NCI-H2081 (cell line): ENCODE measurements at regions not wholly inside any gene's neighbourhood (a gene's known extent, or its start where the extent isn't known, plus 50 kb on each side); places are given as distances from the start of the nearest gene placed in this dataset.

Experiments used
- DNase-seq, 2 experiments: peaks; one replicate each; lab custom pipeline; 2025; lab: John Stamatoyannopoulos, UW

DNA sequence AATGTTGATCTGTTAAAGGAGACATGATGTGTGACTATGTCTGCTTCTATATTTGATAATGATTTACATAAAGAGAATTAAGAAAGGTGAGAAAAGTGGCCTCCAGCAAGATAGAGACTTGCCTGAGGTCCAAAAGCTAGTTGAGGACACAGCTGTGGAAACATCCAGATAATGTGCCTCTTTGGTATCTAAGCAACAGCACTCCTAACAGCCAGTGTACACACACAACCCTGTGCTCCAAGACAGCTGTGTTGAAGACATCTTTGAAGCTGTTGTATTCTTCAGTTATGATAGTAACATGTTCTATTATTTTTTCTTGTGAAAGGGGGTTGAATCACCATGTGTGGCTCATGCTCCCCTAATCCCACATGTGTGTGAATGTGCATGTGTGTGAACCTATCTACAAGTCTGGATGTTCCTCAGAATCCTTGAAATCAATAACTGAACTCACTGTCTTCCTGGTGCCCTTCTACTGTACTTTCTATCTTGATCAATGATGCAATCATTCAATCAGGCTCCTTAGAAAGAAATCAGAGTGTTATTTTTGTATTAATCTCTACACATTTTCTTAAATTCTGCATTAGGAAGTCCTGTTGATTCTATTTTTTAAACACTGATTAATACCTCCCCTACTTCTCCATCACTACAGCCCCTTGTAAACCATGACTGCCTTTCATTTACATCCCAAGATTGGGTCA is 116.7 kb upstream of the SSTR4 start:
- peak in 1 of 2 experiments; percentile 9 for DNase-seq

DNA sequence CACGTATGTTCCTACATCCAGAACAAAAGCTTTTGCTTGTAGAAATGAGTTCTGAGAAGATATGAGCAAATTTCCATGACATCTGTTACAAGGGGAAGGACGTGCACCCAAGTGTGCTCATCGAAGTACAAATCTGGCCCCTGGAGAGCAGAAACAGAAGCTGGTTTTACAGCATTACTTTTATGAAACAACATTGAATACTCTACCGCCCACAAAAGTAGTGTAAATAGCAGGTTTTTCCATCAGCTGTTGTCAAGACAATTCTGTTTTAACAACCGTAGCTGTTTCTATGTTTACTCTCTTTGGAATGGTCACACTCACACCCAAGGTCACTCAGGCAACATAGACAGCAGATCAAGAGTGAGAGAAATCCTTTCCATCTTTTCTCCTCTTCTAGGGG is 114.2 kb upstream of the SSTR4 start:
- no peak for DNase-seq

DNA sequence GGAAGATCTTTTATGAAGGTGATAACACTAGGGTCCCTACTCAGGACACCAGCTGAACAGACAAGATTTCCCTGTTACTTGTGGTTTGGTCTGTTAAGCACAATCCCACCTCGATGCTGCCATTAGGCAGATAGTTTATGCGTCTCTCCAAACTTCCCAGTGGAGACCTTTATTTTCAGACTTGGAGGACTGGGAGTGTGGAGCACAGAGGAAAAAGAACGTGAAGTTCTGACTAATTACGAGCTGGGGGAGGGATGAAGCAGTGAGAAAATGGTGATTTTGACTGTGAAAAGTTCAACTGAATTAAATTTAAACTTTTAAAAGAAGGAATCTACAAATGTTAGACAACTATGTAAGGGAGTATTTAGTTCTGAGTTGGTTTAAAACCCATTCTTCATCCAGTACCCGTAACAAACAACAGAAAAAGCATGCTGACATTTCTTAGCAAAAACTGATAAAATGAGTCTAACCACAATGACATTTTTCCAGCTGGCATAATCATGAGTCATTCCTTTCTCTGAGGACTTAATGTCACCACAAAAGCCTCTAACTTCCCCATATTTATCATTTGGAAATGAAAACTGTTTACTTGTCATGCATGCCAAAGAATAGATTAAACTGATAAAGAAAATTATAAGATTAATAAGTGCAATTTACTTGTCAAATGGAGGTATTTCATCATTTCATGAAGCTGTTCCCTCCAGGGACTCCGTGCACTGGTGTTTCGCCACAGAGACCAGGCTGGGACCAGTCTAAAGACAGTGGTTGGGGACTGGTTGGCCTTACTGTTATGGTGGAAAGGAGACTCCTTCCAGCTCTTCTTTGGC is 113.3 kb upstream of the SSTR4 start:
- DNase-seq = no peak

DNA sequence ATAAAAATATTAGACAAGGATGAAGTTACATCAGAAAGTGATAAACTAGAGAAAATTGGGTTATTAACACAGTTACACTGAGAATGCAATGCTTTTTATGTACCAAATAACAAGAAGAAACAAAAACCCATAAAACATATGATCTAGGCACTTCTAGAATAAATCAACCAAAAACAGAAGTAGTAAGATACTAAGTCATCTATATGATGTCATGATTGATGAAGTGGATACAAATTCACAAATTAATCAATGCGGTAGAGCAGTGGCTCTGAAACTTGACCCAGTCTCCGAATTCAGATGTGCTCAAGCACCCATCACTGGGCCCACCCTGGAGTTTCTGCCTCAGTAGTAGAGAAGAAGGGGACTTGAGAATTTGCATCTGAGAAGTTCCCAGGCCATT is 112.1 kb upstream of the SSTR4 start:
- DNase-seq = no peak

DNA sequence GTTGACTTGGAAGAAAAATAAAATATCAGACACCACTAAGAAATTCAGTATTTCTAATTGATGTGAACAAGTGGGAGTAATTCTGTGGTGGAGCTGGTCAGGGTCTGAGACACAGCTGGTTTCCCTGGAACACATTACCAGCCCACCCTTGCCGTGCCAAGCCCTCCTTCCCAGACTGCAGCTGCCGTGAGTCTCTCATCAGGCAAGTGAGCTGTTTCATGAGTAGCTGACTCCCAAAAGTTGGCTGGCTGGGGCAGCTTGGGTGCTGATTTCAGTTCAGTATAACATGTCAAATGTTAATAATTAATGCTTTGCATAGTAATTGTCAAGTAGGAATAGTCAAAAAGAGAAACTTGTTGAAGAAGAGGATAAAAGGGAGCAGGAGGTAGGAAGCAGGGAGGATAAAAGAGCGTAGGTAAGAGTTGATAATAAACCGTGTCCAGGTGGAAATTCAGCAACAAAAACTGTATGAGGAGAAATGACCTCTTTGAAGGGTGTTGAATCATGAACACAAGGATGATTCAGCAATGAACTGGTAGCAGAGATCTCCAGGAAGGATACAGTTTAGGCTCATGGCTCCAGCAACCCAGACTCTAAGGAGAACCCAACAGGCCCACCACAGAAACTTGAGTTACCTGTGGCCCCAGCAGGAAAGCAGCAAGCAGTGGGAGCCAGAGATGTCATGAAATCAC is 110.9 kb upstream of the SSTR4 start:
- DNase-seq = no peak

DNA sequence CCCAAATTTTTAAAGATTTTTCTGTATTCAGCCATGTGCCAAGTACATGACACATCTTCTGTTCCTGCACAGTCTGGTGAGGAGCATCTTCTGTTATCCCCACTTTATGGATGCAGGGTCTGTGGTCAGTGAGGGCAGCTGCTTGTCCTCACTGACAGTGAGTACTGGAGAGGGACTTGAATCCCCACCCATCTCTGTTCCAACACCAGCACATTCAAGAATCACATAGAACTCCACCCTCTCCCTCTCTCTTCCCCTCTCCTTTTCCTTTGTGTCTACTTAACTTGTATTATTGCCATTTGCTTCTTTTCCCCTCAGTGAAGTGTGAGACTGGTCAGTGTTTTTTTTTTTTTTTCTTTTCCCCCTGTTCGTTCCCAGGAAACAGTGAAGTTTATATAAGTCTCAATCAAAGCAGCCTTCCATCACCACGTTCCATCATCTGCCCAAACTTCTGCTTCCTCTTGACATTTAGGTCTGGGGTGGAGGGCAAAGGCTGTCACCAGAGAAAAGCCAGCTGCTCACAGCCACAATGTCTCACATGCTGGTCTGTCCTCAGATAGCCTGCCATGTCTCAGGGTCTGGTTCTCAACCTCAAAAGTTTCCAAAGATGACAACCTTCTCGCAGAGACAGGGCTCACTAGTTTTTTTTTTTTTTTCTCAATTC is 110.0 kb upstream of the SSTR4 start:
- no peak for DNase-seq

DNA sequence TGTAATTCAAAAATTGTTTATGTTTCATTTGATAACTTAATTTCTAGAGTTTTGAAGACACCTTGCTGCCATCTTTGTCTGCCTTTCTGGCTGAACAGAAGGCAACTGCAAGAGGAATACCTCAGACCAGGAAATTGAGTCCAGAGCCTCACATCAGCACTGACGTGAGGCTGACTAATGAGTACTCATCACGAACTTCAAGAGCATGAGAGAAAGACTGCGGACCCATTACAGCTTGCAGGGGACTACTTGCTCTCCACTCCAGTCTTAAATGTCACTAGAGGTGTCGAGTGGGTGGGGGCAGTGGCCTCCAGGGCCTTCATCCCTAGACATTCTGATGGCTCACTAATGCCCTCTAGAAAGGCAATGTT is 109.5 kb upstream of the SSTR4 start:
- no peak for DNase-seq

DNA sequence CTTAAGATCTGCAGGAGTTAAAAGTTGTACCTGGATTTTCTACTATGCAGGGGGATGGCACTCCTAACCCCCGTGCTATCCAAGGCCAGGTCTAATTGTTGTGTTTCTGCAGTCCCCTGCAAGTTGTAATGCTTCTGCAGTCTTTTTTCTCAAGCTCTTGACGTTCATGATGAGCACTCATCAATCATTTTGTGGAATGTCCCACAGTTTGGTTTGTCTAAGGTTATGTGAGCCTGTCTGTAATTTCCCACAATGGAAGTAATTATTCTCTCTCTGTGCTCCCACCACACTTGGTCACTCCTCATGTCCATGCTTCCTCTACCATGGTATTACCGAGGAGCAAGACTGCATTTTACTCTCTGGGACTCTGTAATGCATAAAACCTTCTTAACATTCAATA is 107.6 kb upstream of the SSTR4 start:
- DNase-seq = no peak

DNA sequence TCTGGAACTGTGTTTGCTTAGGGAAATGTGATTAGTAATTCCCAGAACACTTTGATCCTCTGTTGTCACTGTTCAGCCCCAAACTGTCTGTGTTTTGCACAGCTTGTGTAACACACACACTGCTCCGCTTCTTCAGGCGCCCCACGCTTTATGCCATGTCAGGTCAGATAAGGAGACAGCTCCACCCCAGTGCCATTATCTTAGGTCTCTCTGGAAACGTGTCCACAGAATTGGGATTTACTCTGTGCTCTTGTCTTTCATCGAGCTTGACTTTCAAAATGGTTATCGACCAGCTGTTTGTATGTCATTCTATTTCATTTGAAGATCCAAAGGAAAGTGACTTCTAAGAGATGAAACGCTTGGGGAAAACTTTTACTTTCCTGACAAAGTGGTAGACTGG is 106.4 kb upstream of the SSTR4 start:
- no peak for DNase-seq

DNA sequence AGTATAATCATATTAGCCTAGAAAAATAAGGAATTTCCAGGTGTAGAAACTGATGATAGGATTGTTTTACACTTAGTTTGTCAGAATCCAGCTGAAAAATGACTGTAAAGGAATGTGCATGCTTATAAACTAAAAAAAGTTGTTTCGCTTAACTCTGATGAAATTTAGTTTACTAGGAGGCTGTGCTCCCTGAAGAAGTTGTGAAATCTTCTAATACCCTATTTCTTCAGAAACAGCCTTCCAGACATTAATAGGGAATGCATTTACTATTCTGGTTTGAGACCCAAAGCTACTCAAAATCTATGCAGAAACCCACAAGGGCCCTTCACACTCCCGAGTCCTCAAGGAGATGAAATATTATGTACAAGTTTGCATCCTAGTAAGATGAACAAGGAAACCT is 105.5 kb upstream of the SSTR4 start:
- no peak for DNase-seq

DNA sequence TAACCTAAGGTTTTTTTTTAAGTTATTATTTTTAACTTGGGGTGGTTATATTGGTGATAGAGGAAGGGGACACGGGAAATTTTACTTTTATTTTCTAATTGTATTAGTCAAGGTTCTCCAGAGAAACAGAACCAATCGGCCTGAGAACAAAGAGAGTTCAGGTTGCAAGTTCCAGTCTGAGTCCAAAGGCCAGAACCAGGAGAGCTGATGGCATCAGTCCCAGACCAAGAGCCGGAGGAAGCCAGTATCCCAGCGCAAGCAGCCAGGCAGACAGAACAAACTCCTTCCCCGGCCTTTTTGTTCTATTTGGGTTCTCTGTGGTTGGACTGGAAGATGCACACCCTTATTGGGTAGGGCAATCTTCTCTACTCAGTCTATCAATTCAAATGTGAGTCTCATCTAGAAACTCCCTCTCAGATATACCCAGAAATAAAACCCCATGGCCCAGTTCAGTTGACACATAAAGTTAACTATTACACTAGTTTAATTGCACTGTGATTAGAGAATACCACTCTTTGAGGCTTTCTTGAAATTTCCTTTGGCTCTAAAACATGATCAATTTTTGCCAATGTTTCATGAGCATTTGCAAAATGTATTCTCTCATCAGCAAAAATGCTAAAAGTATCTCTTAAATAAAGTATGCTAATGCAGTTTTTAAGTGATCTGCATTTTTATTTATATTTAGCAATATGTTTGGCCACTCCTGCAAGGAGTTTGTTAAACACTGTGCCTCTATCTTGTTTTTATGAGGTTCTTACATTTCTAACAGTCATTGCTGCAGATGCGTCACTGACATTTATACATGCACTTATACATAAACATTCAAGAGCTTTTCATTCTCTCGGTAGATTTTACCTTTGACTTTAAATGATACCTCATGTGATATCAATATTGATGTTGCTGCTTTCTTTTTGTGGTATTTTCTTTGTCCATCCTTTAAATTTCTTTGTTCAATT is 103.2 kb upstream of the SSTR4 start:
- no peak for DNase-seq

DNA sequence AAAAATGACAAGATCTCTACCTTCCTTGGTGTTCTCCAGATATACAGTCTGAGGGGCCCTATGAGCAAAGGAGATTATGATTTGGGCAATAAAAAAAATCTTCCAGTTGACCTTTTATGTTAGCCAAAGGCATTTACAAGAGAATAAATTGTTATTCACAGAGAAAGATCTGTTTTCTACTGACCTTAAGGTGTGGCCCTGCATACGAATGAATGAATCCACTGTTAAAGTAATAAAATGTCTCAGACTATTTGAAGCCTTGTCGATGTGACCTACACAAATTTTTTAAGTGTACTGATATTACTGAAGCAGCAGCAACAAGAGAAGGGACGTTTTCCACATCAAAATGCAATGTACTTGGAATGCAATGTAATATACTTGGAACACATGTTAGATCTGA is 95.9 kb upstream of the SSTR4 start:
- no peak for DNase-seq

DNA sequence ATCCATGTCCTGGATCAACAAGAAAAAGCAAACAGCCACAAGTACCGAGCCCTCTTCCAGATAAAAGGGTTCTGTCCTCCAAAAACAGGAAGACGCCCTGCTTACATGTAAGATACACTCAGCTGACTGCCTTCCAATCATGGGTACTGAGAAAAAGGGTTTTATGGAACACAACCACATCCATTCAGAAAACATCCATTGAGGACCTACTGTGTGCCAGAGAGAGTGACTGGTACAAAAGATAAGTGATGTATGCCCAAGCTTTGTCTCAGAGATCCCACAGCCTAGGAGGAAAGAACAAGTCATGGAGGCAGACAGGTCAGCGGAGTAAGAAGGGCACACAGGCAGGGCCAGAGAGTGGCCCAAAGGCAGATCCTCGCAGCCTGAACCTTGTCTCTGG is 94.8 kb upstream of the SSTR4 start:
- no peak for DNase-seq

DNA sequence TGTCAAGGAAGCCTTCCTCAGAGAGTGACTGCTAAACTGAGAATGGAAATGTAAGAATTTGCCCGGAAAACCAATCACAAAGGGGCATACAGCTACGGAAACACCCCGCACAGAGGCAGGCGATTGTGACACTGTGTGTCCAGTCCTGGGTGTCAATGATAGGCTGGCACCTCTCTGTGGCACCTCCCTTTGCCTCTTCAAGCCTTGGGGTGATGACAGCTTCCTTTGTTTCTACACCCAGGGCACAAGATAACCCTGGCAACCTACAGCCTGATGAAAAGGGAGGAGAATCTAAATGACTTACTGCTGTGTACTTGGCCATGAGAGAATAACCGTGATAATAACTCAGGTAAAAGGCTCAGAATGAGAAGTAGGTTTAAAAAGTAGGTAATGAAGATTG is 93.6 kb upstream of the SSTR4 start:
- no peak for DNase-seq

DNA sequence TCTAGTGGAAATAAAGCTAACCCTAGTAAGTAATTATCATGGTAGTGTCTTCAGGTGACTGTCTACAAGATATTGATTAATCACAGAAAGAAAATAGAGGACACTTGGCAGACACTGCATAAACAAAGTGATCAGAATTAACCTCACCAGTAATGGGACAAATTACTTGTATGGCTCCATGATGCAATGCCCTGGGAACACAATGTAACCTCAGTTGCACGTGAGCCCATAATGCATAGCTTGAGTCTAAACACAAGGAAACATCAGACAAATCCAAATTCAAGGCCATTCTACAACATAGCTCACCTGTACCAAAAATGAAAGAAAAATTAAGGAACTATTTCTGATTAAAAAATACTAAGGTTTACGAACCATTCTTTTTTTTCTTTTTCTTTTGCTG is 92.4 kb upstream of the SSTR4 start:
- DNase-seq = no peak

DNA sequence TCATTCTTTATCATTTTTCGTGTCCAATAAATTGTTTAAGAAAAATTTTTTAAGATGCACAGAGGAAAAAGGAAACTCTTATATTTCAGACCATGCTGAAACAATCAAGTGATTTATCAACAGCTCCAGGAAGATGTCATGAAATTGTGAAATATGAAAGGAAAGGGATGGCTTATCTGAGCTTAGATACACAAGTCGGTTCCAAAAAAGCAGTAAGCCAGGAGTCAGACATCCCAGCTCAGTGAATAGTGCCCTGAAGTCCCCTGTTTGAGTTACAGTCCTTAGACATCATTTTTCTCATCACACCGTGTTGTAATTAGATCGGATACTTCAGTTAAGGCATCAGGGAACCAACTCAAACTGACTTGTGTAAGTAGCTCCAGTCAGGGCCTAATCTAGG is 91.0 kb upstream of the SSTR4 start:
- DNase-seq = no peak

DNA sequence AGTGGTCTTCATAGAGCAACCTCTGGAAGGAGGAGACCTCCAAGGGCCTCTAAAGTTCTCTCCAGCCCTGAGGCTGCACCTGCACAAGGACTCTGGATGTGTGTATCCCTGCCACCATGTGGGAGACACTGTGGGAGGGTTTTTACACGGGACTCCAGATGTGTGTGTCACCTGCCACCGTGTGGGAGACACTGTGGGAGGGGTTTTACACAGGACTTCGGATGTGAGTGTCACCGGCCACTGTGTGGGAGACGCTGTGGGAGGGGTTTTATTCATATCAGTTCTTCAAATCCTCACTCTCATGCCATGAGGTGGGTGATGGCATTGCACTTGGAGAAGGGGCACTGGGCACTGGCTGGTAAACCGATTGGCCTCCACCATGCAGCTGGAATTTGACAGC is 90.2 kb upstream of the SSTR4 start:
- no peak for DNase-seq

DNA sequence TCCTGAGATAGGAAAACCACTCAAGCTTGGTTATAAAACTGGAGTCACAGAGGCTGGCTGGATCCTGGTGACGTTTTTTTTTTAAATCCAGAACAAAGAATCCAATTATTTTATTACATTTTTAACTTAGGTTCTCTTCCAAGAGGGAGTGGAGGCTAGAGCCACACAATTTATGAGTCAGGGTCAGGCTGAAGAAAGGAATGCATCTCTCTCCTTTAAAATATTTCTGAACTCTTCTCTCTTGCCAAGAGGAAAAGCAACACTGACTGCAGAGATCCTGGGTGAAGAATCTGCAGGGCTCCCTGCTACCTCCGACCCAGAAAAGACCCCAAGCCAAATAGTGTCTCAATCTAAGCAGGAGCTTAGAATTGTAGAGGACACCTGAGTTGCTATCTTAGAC is 88.5 kb upstream of the SSTR4 start:
- no peak for DNase-seq

DNA sequence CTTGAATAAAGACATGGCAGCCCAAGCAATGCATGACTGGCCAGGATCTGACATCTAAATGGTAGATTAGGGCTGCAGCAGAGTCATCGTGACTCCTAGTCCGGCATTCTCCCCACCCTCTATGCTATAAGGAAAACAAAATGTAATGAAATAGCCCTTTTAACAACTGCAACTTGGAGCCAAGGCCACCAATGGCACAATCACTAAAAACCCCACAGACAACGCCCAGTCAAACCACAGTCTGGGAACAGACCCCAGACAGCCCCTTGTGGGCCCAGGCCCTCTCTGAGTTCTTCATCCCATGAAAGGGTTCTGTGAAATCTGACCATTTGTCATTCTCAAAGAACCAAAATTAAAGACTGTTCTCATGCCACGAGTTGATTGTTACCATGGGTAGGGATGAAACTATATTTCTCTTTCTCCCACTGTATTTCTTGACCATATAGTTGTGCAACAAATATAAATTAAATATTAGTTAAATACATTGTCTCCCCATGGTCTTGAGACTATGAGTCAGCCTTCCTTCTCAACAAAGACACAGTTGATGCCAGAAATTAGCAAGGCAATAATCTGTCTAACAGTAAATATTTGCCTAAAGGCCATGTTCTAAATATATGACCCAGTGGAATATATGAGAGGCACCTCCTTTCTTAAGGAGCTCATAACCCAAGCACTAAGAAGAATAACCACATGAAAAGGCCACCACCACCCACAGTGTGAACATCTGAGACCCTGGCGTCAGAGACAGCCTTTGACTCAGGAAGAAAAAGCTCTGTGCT is 85.6 kb upstream of the SSTR4 start:
- no peak for DNase-seq

DNA sequence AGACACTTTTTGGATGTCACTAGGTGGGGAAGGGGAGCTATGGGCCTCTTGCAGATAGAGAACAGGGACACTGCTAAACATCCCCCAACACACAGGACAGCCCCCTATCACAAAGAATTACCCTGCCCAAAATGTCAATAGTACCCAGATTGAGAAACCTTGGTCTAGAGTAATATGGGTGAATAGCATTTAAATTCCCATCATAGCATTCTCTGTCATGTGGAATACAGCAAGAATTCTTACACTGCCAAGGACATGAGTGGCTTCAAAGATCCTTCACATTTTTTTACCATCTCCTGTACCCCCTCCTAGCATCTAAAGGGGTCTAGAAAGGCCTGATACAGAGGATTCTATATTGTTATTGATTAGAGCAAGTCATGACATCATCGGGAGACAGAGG is 83.1 kb upstream of the SSTR4 start:
- no peak for DNase-seq

DNA sequence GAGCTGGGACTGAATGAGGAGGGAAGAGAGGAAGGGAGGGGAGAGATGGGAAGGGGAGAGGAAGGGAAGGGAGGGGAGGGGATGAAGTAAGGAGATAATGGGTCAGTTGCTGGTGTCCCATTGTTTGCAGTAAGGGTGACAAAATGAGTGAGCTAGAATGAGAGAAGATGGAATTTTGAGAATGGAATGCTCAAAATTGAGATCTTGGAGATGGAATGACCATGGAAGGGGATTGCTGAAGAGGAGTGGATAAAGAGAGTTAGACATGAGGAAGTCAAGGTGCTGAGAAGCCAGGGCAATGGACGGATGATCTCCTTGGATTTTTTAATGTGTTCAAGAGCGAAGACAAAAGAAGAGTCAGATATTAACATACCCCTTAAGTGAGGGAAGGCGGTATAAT is 80.5 kb upstream of the SSTR4 start:
- DNase-seq = no peak
